NOMO-1 (cell line): ENCODE measurements at regions not wholly inside any gene's neighbourhood (a gene's known extent, or its start where the extent isn't known, plus 50 kb on each side); places are given as distances from the start of the nearest gene placed in this dataset.
A peak's percentile ranks its signal among the peaks of the same experiment; 100 is the strongest.

Experiments
- DNase-seq, 2 experiments: peaks; one replicate each; lab custom pipeline; 2025; ENCODE audit not compliant: unreplicated experiment in 2 of 2; lab: John Stamatoyannopoulos, UW

DNA sequence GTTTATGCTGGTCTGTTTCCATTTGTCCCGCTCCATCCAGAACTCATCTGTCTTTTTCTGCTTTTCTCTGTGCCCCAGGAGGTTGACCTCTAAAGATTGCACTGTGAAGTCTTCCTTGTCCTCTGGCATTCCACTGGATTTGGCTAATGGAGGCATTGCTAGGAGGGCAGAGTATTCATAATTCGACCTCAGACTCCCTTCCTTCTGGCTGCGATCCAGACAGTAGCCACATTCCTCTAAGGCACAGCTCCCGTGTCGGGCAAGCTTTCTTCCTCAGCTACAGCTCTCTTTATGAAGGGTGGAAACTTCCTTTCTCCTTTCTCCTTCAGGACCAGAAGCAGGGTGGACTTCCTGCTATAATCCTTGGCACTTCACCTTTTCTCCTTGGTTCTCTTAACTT, 175.9 kb downstream of the BAMBI start:
- DNase-seq: no peak

DNA sequence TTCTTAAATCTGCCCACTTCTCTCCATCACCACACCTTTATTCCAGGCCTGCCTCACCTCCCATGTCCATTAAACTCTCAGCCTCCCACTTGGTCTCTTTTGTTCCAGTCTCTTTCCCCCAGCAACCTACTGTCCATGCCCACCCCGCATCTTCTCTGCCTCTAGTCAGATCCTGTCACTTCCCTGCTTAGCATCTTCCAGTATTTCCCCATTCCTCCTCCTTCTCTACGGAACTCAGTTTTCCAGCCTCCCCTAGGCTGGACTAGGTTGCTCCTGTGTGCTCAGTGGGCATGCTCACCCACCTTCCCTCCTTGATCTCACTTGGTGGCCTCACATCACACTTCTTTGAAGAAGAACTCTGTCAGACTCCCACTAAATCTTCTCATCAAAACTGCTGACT, 179.8 kb downstream of the BAMBI start:
- DNase-seq: no peak

DNA sequence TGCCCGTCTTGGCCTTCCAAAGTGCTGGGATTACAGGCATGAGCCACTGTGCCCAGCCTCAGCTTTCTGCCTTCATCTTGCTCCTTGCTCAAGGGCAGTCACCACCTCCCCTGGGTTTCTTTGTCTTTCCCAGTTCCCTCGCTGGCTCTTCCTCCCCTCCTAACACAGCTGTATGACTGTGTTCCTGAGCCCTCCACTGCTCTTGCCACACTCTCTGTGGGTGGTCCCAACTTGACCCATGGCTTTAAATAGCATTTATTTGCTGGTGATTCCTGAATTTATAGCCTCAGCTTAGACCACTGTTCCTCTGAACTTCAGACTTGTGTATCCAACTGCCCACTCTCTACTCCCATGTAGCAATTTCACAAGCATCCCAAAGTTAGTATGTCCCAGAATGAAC, 181.3 kb downstream of the BAMBI start:
- no peak for DNase-seq

DNA sequence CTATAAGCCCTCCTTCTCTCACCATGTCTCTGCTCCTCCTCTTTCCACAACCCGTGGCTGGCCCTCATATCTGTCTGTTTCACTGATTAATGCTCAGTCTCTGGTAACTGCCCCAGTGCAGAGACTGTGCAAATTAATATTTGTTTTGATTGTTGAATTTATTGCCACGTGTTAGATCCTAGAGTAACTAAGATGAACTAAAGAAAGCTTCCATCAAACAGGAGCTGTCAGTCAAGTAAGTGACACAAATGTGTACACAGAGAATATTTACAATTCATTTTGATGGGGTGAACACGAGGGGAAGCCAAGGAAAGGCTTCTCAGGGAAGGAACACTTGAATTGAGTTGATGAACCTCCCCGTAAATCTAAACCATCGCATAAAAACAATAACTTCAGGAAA, 182.5 kb downstream of the BAMBI start:
- DNase-seq: no peak

DNA sequence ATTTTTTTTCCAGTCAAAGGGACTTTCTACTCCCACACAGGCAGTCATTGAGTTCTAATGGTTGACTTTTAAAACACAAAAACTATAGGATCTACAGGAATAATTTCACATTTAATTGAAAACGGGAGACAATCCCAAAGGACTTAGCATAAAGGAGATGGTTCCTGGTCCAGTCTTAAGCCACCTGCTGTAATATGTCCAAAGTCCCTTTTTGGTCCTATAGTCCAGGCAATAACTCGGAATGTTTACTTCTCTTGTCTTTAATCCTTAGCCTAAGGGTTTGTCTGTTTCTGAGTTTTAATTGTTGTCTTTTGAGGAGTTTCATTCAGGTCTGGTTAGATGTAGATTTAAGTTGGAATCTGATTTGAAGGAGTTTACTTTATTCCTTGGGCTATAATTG, 184.9 kb downstream of the BAMBI start:
- no peak for DNase-seq

DNA sequence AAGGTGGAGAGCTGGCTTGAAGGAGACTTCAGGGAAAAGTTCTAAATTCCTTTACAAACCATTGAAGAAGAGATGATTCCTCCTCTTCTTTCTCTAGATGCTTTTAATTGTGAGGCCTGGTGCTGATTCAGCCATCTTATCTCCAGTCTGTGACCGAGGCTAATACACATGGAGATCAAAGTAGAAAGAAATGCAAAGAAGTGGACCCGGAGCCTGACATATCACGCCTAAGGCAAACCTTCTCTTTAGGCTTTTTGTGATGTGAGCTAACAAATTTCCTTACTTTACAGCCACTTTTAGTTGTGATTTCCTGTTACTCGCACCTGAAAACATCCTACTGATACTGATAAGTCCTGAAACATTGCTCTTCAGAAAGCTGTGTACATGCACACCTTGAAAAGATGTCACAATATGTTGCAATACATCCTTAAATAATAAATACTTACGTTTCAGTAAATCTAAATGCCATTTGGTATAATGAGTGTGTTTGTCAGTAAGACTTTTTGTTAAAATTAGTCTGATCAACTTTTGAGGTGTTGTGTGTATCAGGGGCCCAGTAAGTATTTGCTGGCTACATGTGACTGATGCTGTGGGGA, 192.4 kb downstream of the BAMBI start:
- no peak for DNase-seq

DNA sequence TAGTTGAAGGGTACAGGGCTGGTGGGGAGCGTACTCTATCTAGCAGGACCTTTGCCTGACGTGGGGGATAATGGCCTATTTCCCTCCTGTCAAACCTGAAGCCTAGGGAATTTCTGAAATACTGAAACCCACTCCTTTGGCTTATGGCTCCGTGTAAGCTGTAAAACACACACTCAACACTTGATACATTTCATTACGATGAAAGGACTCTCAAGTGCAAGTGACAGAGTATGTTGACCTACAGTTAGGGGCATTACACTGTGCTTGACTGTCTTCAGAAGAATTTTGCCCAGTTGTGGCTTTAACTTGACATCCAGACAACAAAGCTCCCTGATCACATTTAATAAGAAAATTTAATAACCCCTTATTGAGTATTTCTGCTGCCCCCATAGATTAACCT, 194.3 kb downstream of the BAMBI start:
- DNase-seq: no peak

DNA sequence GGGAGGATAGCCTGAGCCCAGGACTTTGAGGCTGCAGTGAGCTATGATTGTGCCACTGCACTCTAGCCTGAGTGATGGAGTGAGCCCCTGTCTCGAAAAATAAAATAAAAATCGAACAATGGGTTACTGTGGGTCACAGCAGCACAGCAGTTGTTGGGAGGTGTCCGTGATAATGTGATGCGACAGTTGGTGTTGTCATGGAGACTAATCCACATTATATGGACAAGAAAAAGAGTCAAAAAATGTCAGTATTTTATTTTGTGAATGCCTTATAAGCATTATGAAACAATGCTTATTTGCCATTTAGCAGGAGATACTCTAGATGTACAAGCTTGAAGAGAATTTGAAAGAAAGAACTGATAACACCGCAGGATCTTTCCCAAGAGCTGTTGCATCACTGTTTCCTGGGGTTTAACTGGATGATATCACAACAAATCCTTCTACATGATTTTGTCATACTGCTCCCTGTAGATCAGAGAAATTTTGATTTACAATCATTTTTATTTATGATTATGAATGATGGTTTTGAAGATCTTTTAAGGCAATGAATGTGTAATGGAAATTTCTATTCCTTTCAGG, 195.4 kb downstream of the BAMBI start:
- DNase-seq: peak in 1 of 2 experiments; percentile 27

DNA sequence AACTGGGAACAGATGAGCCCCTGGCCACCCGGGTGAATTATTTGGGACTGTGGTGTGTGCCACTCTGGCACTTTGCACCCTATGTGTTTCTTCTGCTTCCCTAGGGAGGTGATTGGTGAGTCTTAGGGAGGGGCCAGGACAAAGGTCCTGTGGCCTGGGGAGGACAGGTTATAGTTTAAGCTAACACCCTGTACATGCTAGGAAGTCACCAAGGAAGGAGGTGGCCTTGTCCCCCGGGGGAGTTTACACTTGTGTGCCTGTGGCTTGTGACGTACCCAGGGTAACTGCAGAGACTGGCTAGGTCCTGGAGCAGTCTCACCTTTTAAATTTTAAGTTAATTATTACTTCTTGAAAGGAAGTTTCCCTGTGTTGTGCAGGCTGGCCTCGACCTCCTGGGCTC, 196.2 kb downstream of the BAMBI start:
- no peak for DNase-seq

DNA sequence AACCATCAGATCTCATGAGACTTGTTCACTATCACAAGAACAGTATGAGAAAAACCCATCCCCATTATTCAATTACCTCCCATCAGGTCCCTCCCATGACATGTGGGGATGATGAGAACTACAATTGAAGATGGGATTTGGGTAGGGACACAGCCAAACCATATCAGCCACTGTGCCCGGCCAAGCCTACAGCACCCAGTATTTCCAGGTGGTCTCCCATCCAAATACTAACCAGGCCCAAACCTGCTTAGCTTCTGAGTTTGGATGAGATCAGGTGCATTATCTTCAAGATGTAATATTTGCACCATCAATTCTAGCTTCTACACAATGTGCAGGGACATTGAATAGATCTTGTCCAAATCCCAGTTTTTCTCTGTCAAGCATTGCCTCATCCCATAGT, 196.9 kb downstream of the BAMBI start:
- no peak for DNase-seq

DNA sequence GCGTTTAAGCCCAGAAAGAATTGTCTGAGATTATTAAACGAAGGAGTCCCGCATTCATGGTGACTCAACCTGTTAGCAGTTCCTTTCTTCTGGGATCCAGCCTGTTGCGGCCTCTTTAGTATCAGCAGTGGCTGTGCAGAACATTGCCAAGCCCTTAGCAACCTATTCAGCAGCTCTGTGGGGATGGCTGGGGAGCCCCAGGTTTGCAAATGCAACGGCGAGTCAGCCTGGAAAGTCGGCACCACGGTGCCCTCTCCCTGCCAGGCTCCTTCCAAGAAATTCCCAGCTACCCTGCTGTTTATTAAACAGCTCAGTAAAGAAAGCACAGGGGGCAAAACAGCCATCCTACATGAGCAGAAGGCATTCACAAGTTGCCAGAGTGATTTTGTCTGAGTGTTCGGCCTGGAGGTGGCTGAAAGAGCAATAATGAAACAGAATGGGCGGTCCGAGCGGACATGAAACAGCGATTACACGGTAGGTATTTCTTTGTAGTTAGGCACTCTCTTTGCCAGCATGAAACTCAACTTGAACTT, 198.3 kb downstream of the BAMBI start:
- no peak for DNase-seq

DNA sequence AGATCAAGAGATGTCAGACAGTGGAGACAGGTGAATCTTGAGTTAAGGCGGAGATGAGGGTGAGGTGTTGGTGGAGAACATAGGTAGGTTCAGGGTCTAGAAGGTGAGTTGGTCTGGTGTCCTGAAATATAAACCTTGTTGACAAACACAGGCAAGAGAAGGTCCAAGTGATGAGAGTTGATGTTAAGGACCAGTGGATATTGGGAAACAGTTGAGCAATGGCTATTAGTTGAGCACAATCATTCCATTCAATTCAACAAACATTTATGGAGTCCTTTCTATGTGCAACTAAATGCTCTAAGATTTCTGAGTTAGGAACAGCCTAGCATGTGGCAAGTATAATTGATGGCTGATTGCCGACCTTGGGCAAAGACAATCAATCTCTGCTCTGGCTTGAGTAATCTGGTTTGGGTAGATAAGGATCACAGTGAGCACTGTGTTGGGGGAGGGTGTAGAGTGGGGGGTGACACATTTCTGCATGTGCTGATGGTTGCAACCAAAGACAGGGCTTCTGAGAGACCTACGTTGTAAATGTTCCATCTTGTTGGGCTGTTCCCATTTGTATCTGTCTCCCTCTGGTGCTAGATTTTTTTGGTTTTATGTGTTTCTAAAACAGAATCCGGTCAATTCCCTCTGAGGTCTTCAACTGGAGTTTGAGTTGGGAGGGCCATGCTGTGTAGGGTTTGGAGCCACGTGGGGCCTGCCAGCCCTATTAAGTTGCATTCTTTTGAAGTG, 201.1 kb downstream of the BAMBI start:
- no peak for DNase-seq

DNA sequence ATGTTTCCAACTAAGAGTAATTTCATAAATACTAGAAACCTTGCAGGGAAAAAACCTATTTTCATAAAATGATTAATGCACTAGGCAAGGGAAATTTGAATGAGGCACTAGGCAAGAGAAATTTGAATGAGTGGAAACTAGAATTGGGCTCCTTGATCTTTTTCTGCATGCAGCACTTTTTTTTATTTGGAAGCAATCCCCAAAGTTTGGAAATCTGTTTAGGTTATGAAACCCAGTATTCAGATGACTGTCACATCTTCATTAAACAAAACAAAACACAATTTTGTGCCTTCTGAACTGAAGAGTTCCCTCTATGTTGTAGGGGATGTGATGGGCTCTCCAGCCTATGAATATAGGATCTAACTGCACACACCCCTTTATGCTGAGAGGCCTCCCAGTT, 201.9 kb downstream of the BAMBI start:
- DNase-seq: no peak

DNA sequence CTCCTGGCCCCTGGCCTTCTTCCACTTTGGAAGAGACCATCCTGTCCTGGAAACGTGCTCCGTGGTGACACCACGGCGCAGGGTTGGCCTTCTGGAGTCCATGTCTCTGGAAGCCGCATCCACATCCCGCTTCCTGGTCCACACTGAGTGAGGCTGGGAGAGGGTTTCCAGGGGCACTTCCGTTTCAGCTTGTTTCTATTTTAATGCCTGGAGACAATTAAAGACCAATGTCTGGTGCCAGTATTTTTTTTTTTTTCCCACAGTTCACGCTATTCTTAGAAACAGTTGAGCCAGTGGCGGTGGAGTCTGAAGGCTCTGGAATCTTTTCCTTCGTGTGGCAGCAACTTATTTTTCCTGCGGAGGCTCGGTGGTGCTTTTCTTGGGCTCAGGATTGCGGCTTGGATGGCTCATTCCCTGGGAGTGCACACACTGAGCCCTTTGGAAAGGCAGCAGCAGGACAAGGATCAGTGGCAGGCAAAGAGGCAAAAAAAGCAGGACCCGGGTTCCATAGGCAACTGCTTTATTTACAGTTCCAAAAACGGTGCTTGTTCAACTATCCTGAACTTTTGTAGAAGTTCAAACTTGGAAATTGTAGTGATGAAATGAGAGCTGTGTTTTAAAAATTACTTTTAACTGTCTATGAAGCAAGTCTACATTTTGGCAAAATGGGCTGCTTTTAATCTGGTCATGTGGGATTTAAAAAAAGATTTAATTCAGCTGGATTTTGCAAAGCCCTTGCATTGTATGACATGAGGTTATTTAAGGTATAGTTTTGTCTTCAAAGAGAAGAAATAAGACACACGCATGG, 202.8 kb downstream of the BAMBI start:
- no peak for DNase-seq

DNA sequence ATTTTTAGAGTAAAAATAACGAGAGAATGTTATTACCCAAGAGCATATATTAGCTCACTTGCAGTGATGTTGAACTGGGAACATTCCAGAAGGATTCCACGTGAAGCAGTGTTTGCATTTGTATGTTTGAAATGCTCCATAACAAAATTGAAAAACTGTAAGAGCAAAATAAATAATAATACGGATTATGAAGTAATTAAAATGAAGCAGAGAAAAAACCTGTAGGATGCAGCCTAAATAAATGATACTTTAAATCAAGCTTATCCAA, 203.3 kb downstream of the BAMBI start:
- no peak for DNase-seq

DNA sequence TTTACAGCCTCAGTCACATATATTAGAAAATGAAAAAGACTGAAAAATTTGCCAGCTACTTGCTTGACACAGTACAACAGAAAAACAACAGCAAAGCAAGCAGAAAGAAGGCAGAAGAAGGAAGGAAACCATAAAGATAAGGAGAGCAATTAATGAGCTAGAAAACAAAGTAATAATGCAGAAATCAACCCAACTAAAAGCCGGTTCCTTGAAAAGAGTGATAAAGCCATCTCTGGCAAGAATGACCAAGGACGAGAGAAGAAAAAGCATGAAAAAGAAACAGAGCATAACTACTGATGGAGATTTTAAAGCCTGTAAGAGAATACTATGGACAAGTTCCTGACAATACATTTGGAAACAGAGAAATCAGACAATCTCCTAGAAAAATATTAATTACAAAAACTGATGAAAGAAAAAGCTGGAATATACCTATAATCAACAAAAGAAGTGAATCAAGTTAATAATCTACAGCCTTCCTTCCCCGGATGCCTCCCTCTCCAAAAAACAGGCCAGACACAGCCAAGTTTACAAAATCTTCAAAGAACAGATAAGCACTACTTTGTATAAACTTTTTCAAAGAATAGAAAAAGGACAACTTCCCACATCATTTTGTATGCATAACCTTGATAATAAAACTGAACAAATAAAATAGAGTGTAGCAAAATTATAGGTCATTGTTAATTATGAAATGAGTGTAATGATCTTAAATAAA, 204.0 kb downstream of the BAMBI start:
- no peak for DNase-seq

DNA sequence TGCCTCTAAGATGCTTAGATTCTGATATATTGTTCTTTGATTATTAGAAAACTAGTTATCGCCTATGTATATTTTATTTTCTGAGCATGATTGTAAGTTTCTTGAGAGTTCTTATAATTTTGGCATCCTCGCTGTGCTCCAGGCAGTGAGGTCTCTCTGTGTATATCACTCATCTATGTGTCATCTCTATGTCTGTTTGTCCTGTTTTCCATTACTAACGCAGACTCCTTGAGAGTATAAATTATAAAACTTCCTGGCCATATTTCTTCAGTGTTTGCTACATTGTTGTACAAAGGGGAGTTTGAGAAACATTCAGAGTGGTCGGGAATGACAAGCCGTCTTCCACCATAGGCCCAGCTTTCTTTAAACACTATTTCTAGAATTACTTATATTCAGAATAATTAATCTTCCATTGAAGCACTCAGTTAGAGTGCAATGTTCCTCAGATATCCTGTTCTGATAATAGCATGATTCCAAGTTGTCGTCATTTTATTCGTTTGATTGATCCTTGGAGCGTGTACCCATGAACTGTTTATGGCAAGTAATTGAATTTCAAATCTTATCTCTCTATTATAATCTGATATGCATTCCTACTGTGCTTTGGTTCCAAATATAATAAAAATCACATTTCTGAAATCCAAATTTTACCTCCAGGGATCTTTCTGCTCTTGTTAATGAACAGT, 206.6 kb downstream of the BAMBI start:
- no peak for DNase-seq

DNA sequence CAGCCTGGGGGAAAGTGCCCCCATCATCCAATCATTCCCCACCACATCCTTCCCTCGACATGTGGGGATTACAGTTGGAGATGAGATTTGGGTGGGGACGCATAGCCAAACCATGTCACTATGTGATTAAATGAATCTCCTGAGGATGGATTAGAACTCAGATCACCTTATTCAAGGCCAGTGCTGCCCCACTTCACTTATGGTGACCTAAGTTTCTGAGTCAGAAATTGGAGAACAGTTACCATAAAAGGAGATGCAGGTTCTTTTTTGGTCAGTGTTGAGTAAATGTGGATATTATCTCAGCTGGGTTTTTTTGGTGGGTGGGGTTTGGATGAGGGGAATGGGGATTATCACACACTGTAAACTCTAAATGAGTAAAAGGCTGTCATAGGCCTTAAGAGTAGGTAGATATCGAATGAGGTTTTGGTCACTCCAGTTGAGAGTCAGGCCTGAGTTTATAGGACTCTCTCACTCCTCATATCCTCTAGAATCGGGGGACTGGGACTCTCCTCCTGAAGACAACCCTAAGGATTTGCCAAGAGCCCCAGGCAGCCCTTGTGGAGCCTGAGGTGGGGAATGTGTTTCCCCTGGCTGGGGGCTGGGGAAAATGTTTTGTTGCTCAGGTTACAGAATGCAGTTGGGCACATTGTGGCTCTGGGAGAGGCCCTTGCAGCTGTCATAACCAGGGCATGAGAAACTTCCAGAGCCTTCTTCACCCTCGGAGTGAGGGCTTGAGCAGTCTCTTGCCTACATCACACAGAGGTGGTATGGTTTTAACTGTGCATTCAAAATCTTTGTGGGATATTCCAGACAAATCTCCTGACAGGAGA, 213.0 kb downstream of the BAMBI start:
- DNase-seq: no peak

DNA sequence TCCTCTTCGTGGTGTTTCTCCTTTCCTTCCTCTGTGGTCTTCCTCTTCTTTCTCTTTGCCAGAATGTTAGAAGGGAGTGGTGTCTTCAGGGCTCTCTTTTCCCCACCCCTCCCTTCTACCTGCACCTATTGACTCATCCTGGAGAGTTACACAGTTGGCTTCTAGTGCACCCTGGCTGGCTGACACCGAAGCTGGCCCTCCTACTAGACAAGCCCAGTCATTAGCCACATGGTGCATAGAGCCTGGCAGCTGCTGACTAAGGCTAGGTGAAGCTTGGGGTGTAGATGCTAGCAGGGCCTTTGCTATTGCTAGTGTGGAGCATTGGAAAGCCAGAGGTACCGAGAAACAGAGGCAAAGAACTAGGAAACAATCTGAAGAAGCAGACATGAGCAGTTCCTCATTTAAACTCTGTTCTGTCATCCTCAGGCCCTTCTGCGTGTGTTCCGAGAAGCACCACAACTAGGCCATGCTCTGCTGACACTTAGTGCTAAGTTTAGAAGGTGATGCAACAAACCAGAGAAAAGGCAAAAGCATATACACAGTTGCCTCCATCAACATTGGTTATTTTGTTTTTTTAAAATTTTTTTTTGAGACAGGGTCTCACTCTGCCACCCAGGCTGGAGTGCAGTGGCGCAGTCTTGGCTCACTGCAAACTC, 213.9 kb downstream of the BAMBI start:
- peak; percentile 34 to 50 for DNase-seq
